Testis (tissue), 2 donors: ENCODE measurements at regions not wholly inside any gene's neighbourhood (a gene's known extent, or its start where the extent isn't known, plus 50 kb on each side); places are given as distances from the start of the nearest gene placed in this dataset.

Experiments used
- CTCF ChIP-seq, 3 experiments: fragments of 450-650 bp in 2 of 3; fragments of 200-600 bp in 1 of 3; sonication (generic) in 1 of 3; IDR thresholded peaks; one replicate each; pipeline ENCODE4 v1.5.1; 2016 to 2019; ENCODE audit warnings: antibody characterized with exemption in 3 of 3, mild to moderate bottlenecking in 2 of 3, moderate library complexity in 1 of 3
- POLR2A ChIP-seq: fragments of 450-650 bp; IDR thresholded peaks from one replicate; pipeline ENCODE4 v1.6.1; 2017; ENCODE audit warnings: antibody characterized with exemption, mild to moderate bottlenecking, moderate library complexity

- TF ChIP-seq CTCF (IDR thresholded peaks at IDR 0.05) = no peak
- TF ChIP-seq POLR2A = no peak
Observed at GRCh38 chr1:221837896-221838295, 96.0 kb upstream of the DUSP10 start.
